PC-9 (cell line): ENCODE measurements at regions not wholly inside any gene's neighbourhood (a gene's known extent, or its start where the extent isn't known, plus 50 kb on each side); places are given as distances from the start of the nearest gene placed in this dataset.

Experiments used
- BruUV-seq: library from RNA; stranded (reverse); fragments of 400-500 nt; replicated peaks from 2 replicates; lab custom pipeline; 2021; lab: Mats Ljungman, UMichigan
- CTCF ChIA-PET: fragments of 300-600 bp; sonication (Branson Sonifier 250); formaldehyde crosslinking; loops from one replicate; lab custom pipeline; 2022; ENCODE audit warnings: antibody characterized with exemption; lab: Charles Lee
- POLR2A ChIA-PET: fragments of 300-600 bp; sonication (Branson Sonifier 250); formaldehyde crosslinking; loops from one replicate; lab custom pipeline; 2022; ENCODE audit warnings: antibody characterized with exemption; ENCODE audit not compliant: unreplicated experiment; lab: Charles Lee
- DNase-seq, 2 experiments: peaks; one replicate each; pipeline versions ENCODE4 v3.0.0 to v3.0.0-alpha.2; 2015 to 2022; ENCODE audit warnings: mixed read lengths in 1 of 2
- H2AFZ ChIP-seq: fragments of 200-600 bp; sonication (generic); 2 replicates; pipeline ENCODE4 v1.8.1; 2017; ENCODE audit warnings: antibody characterized with exemption
- H3F3A ChIP-seq: fragments of 200-600 bp; sonication (generic); 2 replicates; pipeline ENCODE4 v1.8.1; 2017; ENCODE audit warnings: antibody characterized with exemption, mild to moderate bottlenecking, low read depth; ENCODE audit not compliant: insufficient read depth
- H3K27ac ChIP-seq: fragments of 200-600 bp; sonication (generic); 2 replicates; pipeline ENCODE4 v1.6.1; 2016; ENCODE audit warnings: mixed run types
- H3K27me3 ChIP-seq: fragments of 200-600 bp; sonication (generic); 2 replicates; pipeline ENCODE4 v1.6.1; 2016; ENCODE audit warnings: low read depth, mixed run types; ENCODE audit not compliant: insufficient read depth
- H3K36me3 ChIP-seq: fragments of 200-600 bp; sonication (generic); 2 replicates; pipeline ENCODE4 v1.6.1; 2016; ENCODE audit warnings: low read depth, mixed run types
- H3K4me1 ChIP-seq: fragments of 200-600 bp; sonication (generic); replicated peaks from 2 replicates; pipeline ENCODE4 v1.6.1; 2016; ENCODE audit warnings: mixed run types; ENCODE audit not compliant: insufficient read depth
- H3K4me2 ChIP-seq: fragments of 200-600 bp; sonication (generic); 2 replicates; pipeline ENCODE4 v1.6.1; 2017; ENCODE audit warnings: mixed run types
- H3K4me3 ChIP-seq: fragments of 200-600 bp; sonication (generic); 2 replicates; pipeline ENCODE4 v1.6.1; 2016; ENCODE audit warnings: mixed run types
- H3K79me2 ChIP-seq: fragments of 200-600 bp; sonication (generic); 2 replicates; pipeline ENCODE4 v1.6.1; 2017; ENCODE audit warnings: low read depth, mixed run types
- H3K9me2 ChIP-seq: fragments of 200-600 bp; sonication (generic); 2 replicates; pipeline ENCODE4 v1.8.1; 2017; ENCODE audit warnings: mild to moderate bottlenecking; ENCODE audit not compliant: insufficient read depth
- H3K9me3 ChIP-seq: fragments of 200-600 bp; sonication (generic); 2 replicates; pipeline ENCODE4 v1.8.1; 2016; ENCODE audit warnings: low read depth; ENCODE audit not compliant: insufficient read depth
- H4K20me1 ChIP-seq: fragments of 200-600 bp; sonication (generic); 2 replicates; pipeline ENCODE4 v1.8.1; 2017; ENCODE audit not compliant: insufficient read depth
- EZH2 ChIP-seq: fragments of 200-600 bp; sonication (generic); IDR thresholded peaks from 2 replicates; pipeline ENCODE4 v1.8.0; 2017; ENCODE audit warnings: antibody characterized with exemption, low read depth
- intact Hi-C: fragments of 100-400 bp; cut with micrococcal nuclease; formaldehyde crosslinking; loops from one replicate; pipeline ENCODE4 v1.10.0; 2022; ENCODE audit not compliant: unreplicated experiment
- TF ChIP-seq, protein P1 (sequence below): fragments of 200-600 bp; sonication (generic); conservative IDR thresholded peaks from 2 replicates; pipeline ENCODE4 v1.6.1; 2017; ENCODE audit warnings: mixed run types, antibody characterized with exemption, mild to moderate bottlenecking, moderate library complexity

DNA sequence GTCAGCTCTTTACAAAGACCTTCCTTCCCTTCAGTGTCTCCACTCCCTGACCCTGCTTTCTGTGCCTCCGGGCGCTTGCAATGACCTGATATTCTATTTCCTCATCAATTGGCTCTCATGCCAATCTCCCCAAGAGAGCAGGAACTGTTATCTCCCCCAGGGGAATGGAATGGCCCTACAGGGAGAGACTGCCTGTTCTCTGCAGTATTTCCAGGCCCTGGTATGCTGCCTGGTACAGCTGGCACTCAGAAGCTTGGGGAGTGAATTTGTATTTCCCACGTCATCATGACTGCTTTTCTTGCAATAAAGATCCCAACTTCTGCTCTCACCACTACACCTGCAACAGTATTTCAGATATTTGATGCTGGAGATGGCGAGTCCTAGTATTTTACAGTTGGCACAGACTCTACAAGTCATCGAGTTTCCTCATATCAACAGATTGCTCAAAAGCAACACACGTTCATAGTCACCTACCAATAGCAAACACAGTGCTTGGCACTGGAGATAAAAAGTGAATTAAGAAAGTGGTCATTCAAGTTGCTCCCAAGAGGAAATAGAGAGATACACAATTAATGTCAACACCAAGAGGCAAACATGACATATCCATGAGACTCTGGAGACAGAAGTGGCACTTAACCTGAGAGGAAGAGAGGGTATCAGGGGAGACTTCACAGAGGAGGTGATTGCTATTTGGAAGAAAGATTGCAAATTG, 90.5 kb upstream of the EGFL6 start:
- intact Hi-C loops = no loop called here
- Histone ChIP-seq H3K4me2 (no peak overlapping the region), H3K27me3 (no peaks in the 10 kb centered on the region), H3K27ac (no peak overlapping the region), H3K4me1 (no peaks in the 10 kb centered on the region), H3K79me2 (no peaks in the 10 kb centered on the region), H3K36me3 (no peaks in the 10 kb centered on the region), H3K9me2 (no peaks in the 10 kb centered on the region), H2AFZ (no peak overlapping the region), H3K9me3 (no peaks in the 10 kb centered on the region), H3F3A (no peaks in the 10 kb centered on the region), H4K20me1 (no peaks in the 10 kb centered on the region), H3K4me3 (no peak overlapping the region)
- TF ChIP-seq EZH2 = no peak
- TF ChIP-seq, protein P1, sequence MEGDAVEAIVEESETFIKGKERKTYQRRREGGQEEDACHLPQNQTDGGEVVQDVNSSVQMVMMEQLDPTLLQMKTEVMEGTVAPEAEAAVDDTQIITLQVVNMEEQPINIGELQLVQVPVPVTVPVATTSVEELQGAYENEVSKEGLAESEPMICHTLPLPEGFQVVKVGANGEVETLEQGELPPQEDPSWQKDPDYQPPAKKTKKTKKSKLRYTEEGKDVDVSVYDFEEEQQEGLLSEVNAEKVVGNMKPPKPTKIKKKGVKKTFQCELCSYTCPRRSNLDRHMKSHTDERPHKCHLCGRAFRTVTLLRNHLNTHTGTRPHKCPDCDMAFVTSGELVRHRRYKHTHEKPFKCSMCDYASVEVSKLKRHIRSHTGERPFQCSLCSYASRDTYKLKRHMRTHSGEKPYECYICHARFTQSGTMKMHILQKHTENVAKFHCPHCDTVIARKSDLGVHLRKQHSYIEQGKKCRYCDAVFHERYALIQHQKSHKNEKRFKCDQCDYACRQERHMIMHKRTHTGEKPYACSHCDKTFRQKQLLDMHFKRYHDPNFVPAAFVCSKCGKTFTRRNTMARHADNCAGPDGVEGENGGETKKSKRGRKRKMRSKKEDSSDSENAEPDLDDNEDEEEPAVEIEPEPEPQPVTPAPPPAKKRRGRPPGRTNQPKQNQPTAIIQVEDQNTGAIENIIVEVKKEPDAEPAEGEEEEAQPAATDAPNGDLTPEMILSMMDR = no peak
- BruUV-seq = no TSS peak
- ChIA-PET CTCF (no interaction called here), POLR2A (no interaction called here)
- DNase-seq = no peak

DNA sequence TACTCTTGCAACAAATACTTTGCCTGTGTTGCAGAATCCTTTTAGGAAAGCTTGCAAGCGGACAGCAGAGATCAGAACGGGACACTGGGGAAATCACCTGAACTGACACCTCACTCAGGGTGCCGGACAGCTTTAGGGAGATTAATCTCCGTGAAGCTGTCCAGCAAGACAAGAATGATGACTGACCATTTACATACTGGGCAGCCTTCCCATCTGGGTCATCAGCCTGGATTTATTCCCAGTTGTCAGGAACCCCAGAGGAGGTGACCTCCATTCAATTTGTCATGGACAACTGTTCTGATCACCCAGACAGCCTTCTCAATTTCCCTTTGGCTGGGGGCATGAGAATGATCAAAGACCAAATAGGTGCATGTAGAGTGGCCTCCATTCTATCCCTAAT, 93.0 kb upstream of the EGFL6 start:
- Histone ChIP-seq H3K36me3 (no peaks in the 10 kb centered on the region), H2AFZ (no peak overlapping the region), H3K79me2 (no peaks in the 10 kb centered on the region), H3K27me3 (no peaks in the 10 kb centered on the region), H3K4me1 (no peaks in the 10 kb centered on the region), H3K4me3 (no peak overlapping the region), H3K9me2 (no peaks in the 10 kb centered on the region), H3F3A (no peaks in the 10 kb centered on the region), H3K27ac (no peak overlapping the region), H3K9me3 (no peaks in the 10 kb centered on the region), H4K20me1 (no peaks in the 10 kb centered on the region), H3K4me2 (no peak overlapping the region)
- no peak for DNase-seq
- TF ChIP-seq, protein P1 = no peak
- no peak for TF ChIP-seq EZH2
- ChIA-PET CTCF (no interaction called here), POLR2A (no interaction called here)
- intact Hi-C loops = no loop called here
- BruUV-seq = no TSS peak

DNA sequence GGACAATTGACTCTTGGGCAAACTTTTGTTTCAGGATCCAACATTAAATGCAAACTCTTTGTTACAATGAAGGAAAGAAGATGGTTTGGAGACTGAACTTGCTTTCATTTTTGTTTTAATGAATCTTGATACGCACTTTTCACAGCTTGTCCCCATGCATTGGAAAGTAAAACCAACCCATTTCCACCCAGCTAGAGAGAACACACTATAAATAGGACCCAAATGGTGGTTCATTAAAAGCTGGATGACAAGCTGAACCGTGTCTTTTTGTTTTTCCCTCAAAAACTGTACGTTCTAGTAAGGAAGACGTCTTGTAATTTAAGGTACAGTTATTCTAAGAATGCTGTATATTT, 95.3 kb upstream of the EGFL6 start:
- H3K4me2 ChIP-seq = no peak overlapping the region
- no peak for DNase-seq
- H3K9me3 ChIP-seq = no peaks in the 10 kb centered on the region
- no peaks in the 10 kb centered on the region for H3K36me3 ChIP-seq
- no TSS peak for BruUV-seq
- no peaks in the 10 kb centered on the region for H3F3A ChIP-seq
- no peak overlapping the region for H3K4me3 ChIP-seq
- TF ChIP-seq EZH2 = no peak
- TF ChIP-seq, protein P1 = no peak
- no peaks in the 10 kb centered on the region for H4K20me1 ChIP-seq
- intact Hi-C loops = no loop called here
- no peaks in the 10 kb centered on the region for H3K79me2 ChIP-seq
- ChIA-PET CTCF (no interaction called here), POLR2A (no interaction called here)
- H3K4me1 ChIP-seq = peaks cover 5% of the 10 kb centered on the region; the same call in 1 of the 2 replicates
- H3K27me3 ChIP-seq = no peaks in the 10 kb centered on the region
- no peaks in the 10 kb centered on the region for H3K9me2 ChIP-seq
- no peak overlapping the region for H3K27ac ChIP-seq
- no peak overlapping the region for H2AFZ ChIP-seq
